Osteocyte (in vitro differentiated cells): ENCODE measurements at regions not wholly inside any gene's neighbourhood (a gene's known extent, or its start where the extent isn't known, plus 50 kb on each side); places are given as distances from the start of the nearest gene placed in this dataset.
A peak's percentile ranks its signal among the peaks of the same experiment; 100 is the strongest.

Experiments
- DNase-seq: peaks from one replicate; pipeline ENCODE4 v3.0.0; 2021; ENCODE audit warnings: mixed read lengths; ENCODE audit not compliant: unreplicated experiment; ENCODE audit errors: extremely low spot score
- H3K27ac Mint-ChIP-seq: one replicate; pipeline ENCODE4 v1.8.0; 2021; ENCODE audit warnings: mild to moderate bottlenecking, mixed read lengths; ENCODE audit not compliant: unreplicated experiment
- H3K27me3 Mint-ChIP-seq: one replicate; pipeline ENCODE4 v1.8.0; 2021; ENCODE audit warnings: mixed read lengths; ENCODE audit not compliant: unreplicated experiment
- H3K36me3 Mint-ChIP-seq: one replicate; pipeline ENCODE4 v1.8.0; 2021; ENCODE audit warnings: mixed read lengths; ENCODE audit not compliant: unreplicated experiment
- H3K4me1 Mint-ChIP-seq: one replicate; pipeline ENCODE4 v1.8.0; 2021; ENCODE audit warnings: mixed read lengths; ENCODE audit not compliant: unreplicated experiment
- H3K4me3 Mint-ChIP-seq: one replicate; pipeline ENCODE4 v1.8.0; 2021; ENCODE audit warnings: mild to moderate bottlenecking, moderate library complexity, mixed read lengths; ENCODE audit not compliant: unreplicated experiment
- H3K9me3 Mint-ChIP-seq: one replicate; pipeline ENCODE4 v1.8.0; 2021; ENCODE audit warnings: mixed read lengths; ENCODE audit not compliant: unreplicated experiment
- TF ChIP-seq, protein P1 (sequence below): fragments of 200-600 bp; sonication (generic); IDR thresholded peaks from 2 replicates; pipeline ENCODE4 v1.5.0; 2021; ENCODE audit warnings: antibody characterized with exemption, mild to moderate bottlenecking, moderate library complexity

DNA sequence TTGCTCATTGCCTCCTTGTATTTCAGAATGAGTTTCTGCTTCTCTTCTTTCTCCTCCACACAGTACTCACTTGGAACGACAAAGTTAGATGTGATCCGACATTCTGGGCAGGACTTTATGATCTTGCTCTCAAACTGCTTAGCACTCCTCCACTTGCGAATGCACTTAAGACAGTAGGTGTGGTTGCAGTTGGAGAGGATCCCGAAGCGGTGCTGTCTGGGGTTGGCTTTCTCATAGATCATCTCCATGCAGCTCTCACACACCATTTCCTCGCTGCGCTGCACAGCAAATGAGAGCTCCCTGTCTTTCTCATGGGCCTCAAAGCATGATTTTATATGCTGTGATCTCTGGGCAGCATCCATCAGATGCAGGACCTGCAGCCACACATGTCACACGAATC, 245.7 kb downstream of the C12orf50 start:
- TF ChIP-seq, protein P1, sequence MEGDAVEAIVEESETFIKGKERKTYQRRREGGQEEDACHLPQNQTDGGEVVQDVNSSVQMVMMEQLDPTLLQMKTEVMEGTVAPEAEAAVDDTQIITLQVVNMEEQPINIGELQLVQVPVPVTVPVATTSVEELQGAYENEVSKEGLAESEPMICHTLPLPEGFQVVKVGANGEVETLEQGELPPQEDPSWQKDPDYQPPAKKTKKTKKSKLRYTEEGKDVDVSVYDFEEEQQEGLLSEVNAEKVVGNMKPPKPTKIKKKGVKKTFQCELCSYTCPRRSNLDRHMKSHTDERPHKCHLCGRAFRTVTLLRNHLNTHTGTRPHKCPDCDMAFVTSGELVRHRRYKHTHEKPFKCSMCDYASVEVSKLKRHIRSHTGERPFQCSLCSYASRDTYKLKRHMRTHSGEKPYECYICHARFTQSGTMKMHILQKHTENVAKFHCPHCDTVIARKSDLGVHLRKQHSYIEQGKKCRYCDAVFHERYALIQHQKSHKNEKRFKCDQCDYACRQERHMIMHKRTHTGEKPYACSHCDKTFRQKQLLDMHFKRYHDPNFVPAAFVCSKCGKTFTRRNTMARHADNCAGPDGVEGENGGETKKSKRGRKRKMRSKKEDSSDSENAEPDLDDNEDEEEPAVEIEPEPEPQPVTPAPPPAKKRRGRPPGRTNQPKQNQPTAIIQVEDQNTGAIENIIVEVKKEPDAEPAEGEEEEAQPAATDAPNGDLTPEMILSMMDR = no peak
- no peak overlapping the region for H3K27ac Mint-ChIP-seq
- no peaks in the 10 kb centered on the region for H3K27me3 Mint-ChIP-seq
- H3K36me3 Mint-ChIP-seq = no peaks in the 10 kb centered on the region
- DNase-seq = no peak
- peaks cover 5% of the 10 kb centered on the region for H3K9me3 Mint-ChIP-seq
- no peak overlapping the region for H3K4me3 Mint-ChIP-seq
- peaks cover 18% of the 10 kb centered on the region for H3K4me1 Mint-ChIP-seq

DNA sequence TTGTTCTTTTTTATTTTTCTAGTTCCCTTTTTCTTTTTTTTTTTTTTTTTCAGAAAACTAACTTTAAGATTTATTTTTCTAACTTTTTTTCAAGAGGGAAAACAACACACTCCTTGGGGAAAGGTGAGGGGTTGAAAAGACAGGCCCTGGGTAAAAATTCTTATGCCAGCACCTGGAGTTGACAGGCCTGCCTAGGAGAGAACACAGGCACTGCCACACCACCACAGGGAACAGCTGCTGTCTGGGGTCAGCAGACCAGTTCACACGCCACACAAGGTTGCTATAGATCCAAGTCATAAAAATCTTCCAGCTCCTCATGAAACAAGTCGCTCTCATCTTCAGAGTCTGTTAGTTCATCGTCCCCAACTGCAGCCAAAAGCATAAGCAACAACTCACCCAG, 246.4 kb downstream of the C12orf50 start:
- Mint-ChIP-seq H3K27ac (no peak overlapping the region), H3K4me1 (peaks cover 18% of the 10 kb centered on the region), H3K9me3 (peaks cover 9% of the 10 kb centered on the region), H3K36me3 (no peaks in the 10 kb centered on the region), H3K27me3 (no peaks in the 10 kb centered on the region), H3K4me3 (no peak overlapping the region)
- TF ChIP-seq, protein P1 = no peak
- DNase-seq = no peak

DNA sequence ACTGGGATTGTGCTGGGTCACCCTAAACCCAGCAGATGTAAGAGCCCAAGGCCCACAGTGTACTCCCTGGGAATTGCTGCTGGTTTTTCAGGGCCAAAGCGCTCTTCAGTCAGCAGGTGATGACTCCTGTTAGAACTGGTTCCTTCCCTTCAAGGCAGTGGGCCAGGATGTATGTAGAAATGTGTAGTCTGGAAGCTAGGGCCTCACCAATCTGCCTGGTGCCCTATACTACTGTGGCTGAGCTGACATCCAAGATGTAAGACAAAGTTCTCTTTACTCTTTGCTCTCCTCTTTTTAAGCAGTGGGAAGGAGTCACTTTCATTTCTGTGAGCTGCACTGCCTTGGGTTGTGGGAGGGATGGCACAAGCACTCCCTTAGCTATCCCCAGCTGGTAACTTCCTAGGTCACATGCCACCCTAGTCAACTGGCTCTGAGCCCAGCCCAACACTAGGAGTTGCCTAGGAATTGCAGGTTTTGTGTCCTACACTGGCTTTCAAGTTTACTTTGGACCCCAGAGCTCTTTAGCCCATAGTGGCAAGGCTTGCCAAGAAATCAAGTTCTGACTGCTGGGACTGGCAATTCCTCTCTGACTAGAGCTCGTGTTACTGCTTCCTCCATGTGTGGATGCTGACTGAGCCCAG, 249.2 kb downstream of the C12orf50 start:
- no peak overlapping the region for H3K4me3 Mint-ChIP-seq
- no peak for DNase-seq
- H3K4me1 Mint-ChIP-seq = peaks cover 21% of the 10 kb centered on the region
- H3K36me3 Mint-ChIP-seq = no peaks in the 10 kb centered on the region
- H3K27me3 Mint-ChIP-seq = no peaks in the 10 kb centered on the region
- TF ChIP-seq, protein P1 = no peak
- H3K27ac Mint-ChIP-seq = peak overlapping the region; percentile 51
- peaks cover 9% of the 10 kb centered on the region for H3K9me3 Mint-ChIP-seq

DNA sequence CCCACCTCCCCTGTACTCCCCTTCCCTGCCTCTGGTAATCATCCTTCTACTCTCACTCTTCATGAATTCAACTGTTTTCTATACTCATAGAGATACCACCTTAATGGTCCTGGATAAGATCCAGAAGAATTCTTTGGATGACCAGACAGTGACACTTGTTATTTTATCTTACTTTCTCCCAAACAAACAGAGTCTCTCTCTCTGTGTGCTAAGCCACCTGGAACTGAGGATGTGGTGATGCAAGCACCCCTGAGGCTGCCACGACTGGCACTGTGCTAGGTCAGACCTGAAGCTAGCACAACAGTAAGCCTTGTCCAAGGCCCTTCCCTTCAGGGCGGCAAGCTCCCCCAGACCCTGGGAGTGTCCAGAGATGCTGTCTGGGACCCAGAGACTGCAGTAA, 250.2 kb downstream of the C12orf50 start:
- Mint-ChIP-seq H3K4me3 (no peak overlapping the region), H3K9me3 (peaks cover 9% of the 10 kb centered on the region), H3K27ac (no peak overlapping the region), H3K36me3 (no peaks in the 10 kb centered on the region), H3K27me3 (no peaks in the 10 kb centered on the region), H3K4me1 (peaks cover 21% of the 10 kb centered on the region)
- no peak for DNase-seq
- TF ChIP-seq, protein P1 = no peak

DNA sequence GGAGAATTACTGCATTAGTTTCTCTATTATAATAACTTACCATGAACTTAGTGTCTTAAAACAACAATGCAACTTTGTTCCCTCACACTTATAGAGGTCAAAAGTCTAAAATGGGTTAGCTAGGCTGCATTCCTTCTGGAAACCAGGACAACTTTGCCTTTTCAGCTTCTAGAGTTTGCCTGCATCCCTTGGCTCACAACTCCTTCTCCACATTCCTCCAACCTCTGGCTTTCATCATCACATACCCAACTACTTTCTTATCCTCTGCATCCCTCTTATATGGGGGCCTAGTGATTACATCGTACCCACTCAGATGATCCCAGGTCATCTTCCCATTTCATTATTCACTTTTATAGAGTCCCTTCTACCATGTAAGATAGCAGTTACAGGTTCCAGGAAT, 251.1 kb downstream of the C12orf50 start:
- Mint-ChIP-seq H3K27ac (no peak overlapping the region), H3K4me1 (peaks cover 21% of the 10 kb centered on the region), H3K36me3 (no peaks in the 10 kb centered on the region), H3K27me3 (no peaks in the 10 kb centered on the region), H3K9me3 (peaks cover 9% of the 10 kb centered on the region), H3K4me3 (no peak overlapping the region)
- DNase-seq = no peak
- TF ChIP-seq, protein P1 = no peak
